Endothelial cell of umbilical vein (primary cell): ENCODE measurements at regions not wholly inside any gene's neighbourhood (a gene's known extent, or its start where the extent isn't known, plus 50 kb on each side); places are given as distances from the start of the nearest gene placed in this dataset.

Experiments
- BruUV-seq: library from RNA; stranded (reverse); fragments of 400-500 nt; replicated peaks from 2 replicates; lab custom pipeline; 2021; lab: Mats Ljungman, UMichigan
- CTCF ChIA-PET: fragments of 300-600, 350-600 bp; sonication (Branson Sonifier 250); formaldehyde crosslinking; loops from one replicate; lab custom pipeline; 2021; ENCODE audit warnings: antibody characterized with exemption, inconsistent platforms; lab: Charles Lee
- POLR2A ChIA-PET: fragments of 300-600, 350-600 bp; sonication (Branson Sonifier 250); formaldehyde crosslinking; loops from one replicate; lab custom pipeline; 2021; ENCODE audit warnings: antibody characterized with exemption, inconsistent platforms; lab: Charles Lee
- DNase-seq: peaks from one replicate; pipeline ENCODE4 v3.0.0-alpha.2; 2011; ENCODE audit warnings: low read depth, low spot score
- FAIRE-seq: peaks from 2 replicates; lab custom pipeline; 2011; peaks lifted over from hg19 to GRCh38; lab: Jason Lieb, UNC
- H2AFZ ChIP-seq: 2 replicates; pipeline ENCODE4 v1.6.0; 2012; ENCODE audit warnings: low read depth, low read length, control low read depth, inconsistent platforms
- H3K27ac ChIP-seq: 2 replicates; pipeline ENCODE4 v1.5.1; 2011; ENCODE audit warnings: low read depth, mild to moderate bottlenecking, control low read depth, low read length, moderate library complexity; ENCODE audit not compliant: insufficient read depth
- H3K27me3 ChIP-seq, 2 experiments: 2 replicates each; pipeline versions ENCODE4 v1.6.0 to v1.6.1; 2011; ENCODE audit warnings: low read length in 2 of 2, mixed read lengths in 1 of 2; ENCODE audit not compliant: control insufficient read depth in 2 of 2, insufficient read depth in 2 of 2
- H3K36me3 ChIP-seq, 2 experiments: 2 replicates in 1 of 2; 3 replicates in 1 of 2; pipeline ENCODE4 v1.5.1; 2011; ENCODE audit warnings: low read length in 2 of 2, mild to moderate bottlenecking in 1 of 2, moderate library complexity in 1 of 2; ENCODE audit not compliant: control insufficient read depth in 2 of 2, insufficient read depth in 2 of 2; ENCODE audit errors: extremely low read depth in 1 of 2
- H3K4me1 ChIP-seq: 3 replicates; pipeline ENCODE4 v1.5.1; 2011; ENCODE audit warnings: mild to moderate bottlenecking, low read length; ENCODE audit not compliant: control insufficient read depth, insufficient read depth; ENCODE audit errors: extremely low read depth
- H3K4me2 ChIP-seq: 2 replicates; pipeline ENCODE4 v1.6.1; 2011; ENCODE audit warnings: low read length, control low read depth, mixed read lengths; ENCODE audit not compliant: insufficient read depth
- H3K4me3 ChIP-seq, 3 experiments: fragments of 200-600 bp in 1 of 3; sonication (generic), shearing (Covaris generic) in 1 of 3; replicated peaks in 1 of 3; 2 replicates each; pipeline ENCODE4 v1.5.1; 2011 to 2016; ENCODE audit warnings: control low read depth in 3 of 3, low read length in 3 of 3, mild to moderate bottlenecking in 2 of 3, inconsistent platforms in 1 of 3, low read depth in 1 of 3, moderate library complexity in 1 of 3; ENCODE audit not compliant: insufficient read depth in 1 of 3
- H3K79me2 ChIP-seq: 2 replicates; pipeline ENCODE4 v1.6.0; 2012; ENCODE audit warnings: low read length, inconsistent platforms; ENCODE audit not compliant: control insufficient read depth, insufficient read depth
- H3K9ac ChIP-seq: replicated peaks from 2 replicates; pipeline ENCODE3; 2011; ENCODE audit warnings: low read length, control low read depth; ENCODE audit not compliant: insufficient read depth; ENCODE audit errors: extremely low read depth
- H3K9me1 ChIP-seq: replicated peaks from 3 replicates; pipeline ENCODE4 v1.6.0; 2011; ENCODE audit warnings: mild to moderate bottlenecking, low read length; ENCODE audit not compliant: control insufficient read depth, insufficient read depth; ENCODE audit errors: extremely low read depth
- H3K9me3 ChIP-seq: replicated peaks from 2 replicates; pipeline ENCODE4 v1.5.1; 2012; ENCODE audit warnings: low read length, inconsistent platforms; ENCODE audit not compliant: control insufficient read depth, insufficient read depth
- H4K20me1 ChIP-seq: replicated peaks from 2 replicates; pipeline ENCODE3; 2011; ENCODE audit warnings: mild to moderate bottlenecking, low read length; ENCODE audit not compliant: control insufficient read depth, insufficient read depth; ENCODE audit errors: extremely low read depth
- EZH2 ChIP-seq: IDR thresholded peaks from 2 replicates; pipeline ENCODE4 v1.6.1; 2012; ENCODE audit warnings: borderline replicate concordance, low read depth, mild to moderate bottlenecking, moderate library complexity, low read length, inconsistent platforms; ENCODE audit not compliant: severe bottlenecking
- FOS ChIP-seq: IDR thresholded peaks from 2 replicates; pipeline ENCODE4 v1.6.1; 2011; ENCODE audit warnings: mild to moderate bottlenecking, low read length, moderate library complexity, borderline replicate concordance; ENCODE audit not compliant: insufficient read depth
- GATA2 ChIP-seq: IDR thresholded peaks from 2 replicates; pipeline ENCODE4 v1.7.0; 2011; ENCODE audit warnings: low read depth, mild to moderate bottlenecking, moderate library complexity, mixed read lengths, low read length; ENCODE audit not compliant: insufficient read length, insufficient read depth
- MYC ChIP-seq: IDR thresholded peaks from one replicate; pipeline ENCODE4 v1.6.1; 2011; ENCODE audit warnings: mild to moderate bottlenecking, low read depth, low read length
- POLR2A ChIP-seq: IDR thresholded peaks from 2 replicates; pipeline ENCODE4 v1.6.1; 2012; ENCODE audit warnings: low read depth, mild to moderate bottlenecking, control low read depth, low read length
- POLR2AphosphoS5 ChIP-seq: IDR thresholded peaks from 2 replicates; pipeline ENCODE4 v1.6.1; 2012; ENCODE audit warnings: low read depth, mild to moderate bottlenecking, control low read depth, low read length, moderate library complexity; ENCODE audit not compliant: insufficient read depth
- dilution Hi-C: fragments of 300-500 bp; cut with MboI; formaldehyde crosslinking; loops from one replicate; pipeline ENCODE4 v1.15.0; 2019; ENCODE audit warnings: low sequenced_read_pairs; ENCODE audit not compliant: extremely low pct_ligation_motif_present
- intact Hi-C: fragments of 100-400 bp; cut with micrococcal nuclease; formaldehyde crosslinking; loops from one replicate; pipeline ENCODE4 v1.10.0; 2022
- TF ChIP-seq, protein P1 (sequence below), 2 donors: IDR thresholded peaks; 1 replicate in 1 of 2; 2 replicates in 1 of 2; pipeline ENCODE4 v1.5.1; 2011; ENCODE audit warnings: low read length in 2 of 2, mild to moderate bottlenecking in 2 of 2, moderate library complexity in 2 of 2, control low read depth in 1 of 2, inconsistent platforms in 1 of 2, low read depth in 1 of 2; ENCODE audit not compliant: insufficient read depth in 1 of 2; ENCODE audit errors: extremely low read depth in 1 of 2

DNA sequence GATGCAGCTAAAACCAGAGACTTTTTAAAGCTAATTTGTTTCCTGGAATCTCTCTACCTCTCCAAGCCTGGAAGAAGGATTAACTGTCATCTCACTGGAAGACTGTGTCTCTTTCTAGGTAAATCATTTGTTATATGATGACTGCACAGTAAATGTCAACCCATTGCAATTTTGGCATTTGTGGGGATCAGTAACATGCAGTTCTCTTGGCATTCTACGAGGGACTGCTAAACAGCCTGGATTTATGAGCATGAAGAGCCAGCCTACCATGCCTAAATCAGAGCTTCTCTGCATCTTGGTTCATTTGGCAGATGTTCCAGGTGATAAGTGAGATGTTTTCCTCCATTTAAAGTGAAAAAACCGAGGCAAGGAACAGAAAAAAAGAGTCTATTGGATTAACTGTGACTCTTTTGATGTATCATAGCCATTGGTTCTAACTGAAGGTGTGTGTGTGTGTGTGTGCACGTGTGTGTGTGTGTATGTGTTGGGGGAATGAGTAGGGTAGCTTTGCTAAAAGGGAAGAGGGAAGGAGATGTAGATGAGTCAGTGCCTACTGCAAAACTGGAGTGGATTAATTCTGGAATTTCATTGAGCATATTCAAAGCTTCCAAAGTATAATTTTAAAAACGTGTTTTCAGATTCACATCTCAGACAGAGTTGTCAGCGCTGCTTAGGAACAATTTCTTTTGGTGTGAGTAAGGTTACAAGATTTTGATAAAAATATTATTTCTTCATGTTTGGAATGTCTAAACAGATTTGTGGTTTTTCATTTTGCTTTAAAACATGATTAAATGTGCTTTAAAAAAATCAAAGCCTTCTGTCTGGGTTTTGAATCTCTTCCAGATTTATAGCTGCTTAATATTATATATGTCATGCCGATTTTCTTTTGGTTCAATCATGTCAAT, 123.2 kb upstream of the LNX1 start:
- ChIA-PET POLR2A (no interaction called here), CTCF (interaction anchor here (1.3 kb wide), 1 partner anchor 215 kb away, joined by 3 read pairs; no protein-coding TSS in a partner anchor)
- H3K79me2 ChIP-seq, result no peaks in the 10 kb centered on the region
- no peaks in the 10 kb centered on the region for H3K9me1 ChIP-seq
- dilution Hi-C loops (no loop called here), intact Hi-C loops (no loop called here)
- H3K9me3 ChIP-seq, result no peaks in the 10 kb centered on the region
- peaks cover 2 to 3% of the 10 kb centered on the region in 2 experiments for H3K27me3 ChIP-seq
- no peaks in the 10 kb centered on the region for H4K20me1 ChIP-seq
- H3K4me1 ChIP-seq, result no peaks in the 10 kb centered on the region
- H2AFZ ChIP-seq, result no peak overlapping the region
- no peaks in the 10 kb centered on the region for H3K36me3 ChIP-seq
- FAIRE-seq (no peak), DNase-seq (no peak)
- no peak overlapping the region for H3K27ac ChIP-seq
- TF ChIP-seq MYC (no peak), POLR2AphosphoS5 (no peak), FOS (no peak)
- H3K4me3 ChIP-seq, result no peak overlapping the region
- no TSS peak for BruUV-seq
- H3K9ac ChIP-seq, result no peak overlapping the region
- H3K4me2 ChIP-seq, result no peak overlapping the region

DNA sequence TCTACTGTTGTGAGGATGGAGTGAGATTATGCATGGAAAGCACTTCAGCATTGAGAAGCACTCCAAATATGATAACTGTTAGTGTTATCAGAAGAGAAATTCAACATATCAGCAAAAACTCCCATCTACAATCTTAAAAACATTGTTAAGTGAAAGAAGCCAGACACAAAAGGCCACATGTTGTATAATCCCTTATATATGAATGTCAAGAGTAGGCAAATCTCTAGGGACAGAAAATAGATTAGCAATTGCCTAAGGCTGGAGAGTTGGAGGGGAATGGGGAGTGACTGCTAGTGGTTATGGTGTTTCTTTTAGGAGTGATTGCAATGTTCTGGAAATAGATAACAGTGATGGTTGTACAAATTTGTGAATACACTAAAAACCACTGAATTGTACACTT, 122.5 kb upstream of the LNX1 start:
- intact Hi-C loops, result no loop called here
- POLR2A ChIA-PET, result no interaction called here
- no peak for FAIRE-seq

More for the DNA sequence above, 122.5 kb upstream of the LNX1 start:
- no peak for DNase-seq
- H3K4me2 ChIP-seq, result no peak overlapping the region
- H3K36me3 ChIP-seq, result no peaks in the 10 kb centered on the region
- CTCF ChIA-PET, result no interaction called here
- no peaks in the 10 kb centered on the region for H3K79me2 ChIP-seq
- H3K9me1 ChIP-seq, result no peaks in the 10 kb centered on the region
- dilution Hi-C loops, result no loop called here
- TF ChIP-seq POLR2AphosphoS5 (no peak), GATA2 (no peak), POLR2A (no peak), EZH2 (no peak), FOS (no peak)
- TF ChIP-seq, protein P1, sequence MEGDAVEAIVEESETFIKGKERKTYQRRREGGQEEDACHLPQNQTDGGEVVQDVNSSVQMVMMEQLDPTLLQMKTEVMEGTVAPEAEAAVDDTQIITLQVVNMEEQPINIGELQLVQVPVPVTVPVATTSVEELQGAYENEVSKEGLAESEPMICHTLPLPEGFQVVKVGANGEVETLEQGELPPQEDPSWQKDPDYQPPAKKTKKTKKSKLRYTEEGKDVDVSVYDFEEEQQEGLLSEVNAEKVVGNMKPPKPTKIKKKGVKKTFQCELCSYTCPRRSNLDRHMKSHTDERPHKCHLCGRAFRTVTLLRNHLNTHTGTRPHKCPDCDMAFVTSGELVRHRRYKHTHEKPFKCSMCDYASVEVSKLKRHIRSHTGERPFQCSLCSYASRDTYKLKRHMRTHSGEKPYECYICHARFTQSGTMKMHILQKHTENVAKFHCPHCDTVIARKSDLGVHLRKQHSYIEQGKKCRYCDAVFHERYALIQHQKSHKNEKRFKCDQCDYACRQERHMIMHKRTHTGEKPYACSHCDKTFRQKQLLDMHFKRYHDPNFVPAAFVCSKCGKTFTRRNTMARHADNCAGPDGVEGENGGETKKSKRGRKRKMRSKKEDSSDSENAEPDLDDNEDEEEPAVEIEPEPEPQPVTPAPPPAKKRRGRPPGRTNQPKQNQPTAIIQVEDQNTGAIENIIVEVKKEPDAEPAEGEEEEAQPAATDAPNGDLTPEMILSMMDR (IDR thresholded peaks at IDR 0.05; ENCODE audit: extremely low read depth in 1 of 2, insufficient read depth in 1 of 2, low read depth in 1 of 2, low read length in 2 of 2), result no peak
- no peaks in the 10 kb centered on the region for H4K20me1 ChIP-seq
- H3K4me3 ChIP-seq, result no peak overlapping the region
- H3K27me3 ChIP-seq, result peaks cover 2 to 3% of the 10 kb centered on the region in 2 experiments
- H3K9ac ChIP-seq, result no peak overlapping the region
- no peak overlapping the region for H2AFZ ChIP-seq
- no peaks in the 10 kb centered on the region for H3K9me3 ChIP-seq
- H3K27ac ChIP-seq, result no peak overlapping the region
- BruUV-seq, result no TSS peak
- no peaks in the 10 kb centered on the region for H3K4me1 ChIP-seq
